BLaER1 (cell line): ENCODE measurements at regions not wholly inside any gene's neighbourhood (a gene's known extent, or its start where the extent isn't known, plus 50 kb on each side); places are given as distances from the start of the nearest gene placed in this dataset.

Source experiments
- H3K27ac ChIP-seq: shearing (Covaris generic); formaldehyde crosslinking; 2 replicates; pipeline ENCODE4 v1.8.1; 2022
- H3K27me3 ChIP-seq: shearing (Covaris generic); formaldehyde crosslinking; 2 replicates; pipeline ENCODE4 v1.8.1; 2022
- H3K36me3 ChIP-seq: shearing (Covaris generic); formaldehyde crosslinking; 2 replicates; pipeline ENCODE4 v1.8.1; 2022
- H3K4me1 ChIP-seq: shearing (Covaris generic); formaldehyde crosslinking; 2 replicates; pipeline ENCODE4 v1.8.1; 2022
- H3K4me2 ChIP-seq: shearing (Covaris generic); formaldehyde crosslinking; 2 replicates; pipeline ENCODE4 v1.8.1; 2022
- H3K4me3 ChIP-seq: shearing (Covaris generic); formaldehyde crosslinking; 2 replicates; pipeline ENCODE4 v1.8.1; 2022
- H3K9ac ChIP-seq: shearing (Covaris generic); formaldehyde crosslinking; 2 replicates; pipeline ENCODE4 v1.8.1; 2022
- H3K9me3 ChIP-seq: shearing (Covaris generic); formaldehyde crosslinking; 2 replicates; pipeline ENCODE4 v1.8.1; 2022
- H4K20me1 ChIP-seq: shearing (Covaris generic); formaldehyde crosslinking; 2 replicates; pipeline ENCODE4 v1.8.1; 2022
- Cebpa-rat ChIP-seq: shearing (Covaris generic); IDR thresholded peaks from 2 replicates; pipeline ENCODE4 v1.8.1; 2022

DNA sequence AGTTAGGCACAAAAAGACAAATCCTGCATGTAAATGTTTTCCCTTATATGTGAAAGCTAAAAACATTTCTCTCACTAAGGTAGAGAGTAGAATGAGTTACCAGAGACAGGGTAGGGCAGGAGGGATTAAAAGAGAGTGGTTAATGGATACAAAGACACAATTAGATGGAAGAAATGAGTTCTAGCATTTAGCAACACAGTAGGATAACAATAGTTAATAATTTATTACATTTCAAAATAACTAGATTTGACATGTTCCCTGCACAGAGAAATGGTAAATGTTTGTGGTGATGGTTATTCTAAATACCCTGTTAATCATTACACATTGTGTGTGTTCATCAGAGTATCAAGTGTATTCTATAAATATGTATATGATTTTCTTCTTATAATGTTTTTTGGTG is 1400.7 kb downstream of the OTOL1 start:
- Histone ChIP-seq H4K20me1 (no peaks in the 10 kb centered on the region), H3K9ac (no peak overlapping the region), H3K27ac (no peak overlapping the region), H3K4me2 (no peak overlapping the region), H3K4me3 (no peak overlapping the region), H3K9me3 (no peaks in the 10 kb centered on the region), H3K27me3 (no peaks in the 10 kb centered on the region), H3K36me3 (no peaks in the 10 kb centered on the region), H3K4me1 (no peaks in the 10 kb centered on the region)
- no peak for TF ChIP-seq Cebpa-rat

DNA sequence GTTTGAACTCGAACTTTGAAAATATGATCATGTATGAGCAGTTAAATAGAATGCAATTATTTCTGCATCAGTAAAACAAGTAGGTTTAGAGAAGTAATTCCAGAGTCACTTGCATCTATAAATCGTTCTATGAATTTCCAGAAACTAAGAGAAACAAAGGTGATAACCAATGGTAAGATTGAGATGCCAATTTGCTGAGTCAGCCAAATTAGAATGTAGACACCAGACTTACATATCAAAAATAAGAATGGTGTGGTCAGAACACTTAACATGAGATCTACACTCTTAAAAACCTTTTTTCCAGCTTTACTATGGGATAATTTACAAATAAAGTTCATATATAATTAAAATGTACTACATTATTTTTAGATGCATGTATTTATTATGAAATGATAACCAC is 1435.9 kb downstream of the OTOL1 start:
- Histone ChIP-seq H3K27ac (no peak overlapping the region), H3K36me3 (no peaks in the 10 kb centered on the region), H3K4me3 (no peak overlapping the region), H3K27me3 (no peaks in the 10 kb centered on the region), H4K20me1 (no peaks in the 10 kb centered on the region), H3K9ac (no peak overlapping the region), H3K9me3 (no peaks in the 10 kb centered on the region), H3K4me2 (no peak overlapping the region), H3K4me1 (no peaks in the 10 kb centered on the region)
- TF ChIP-seq Cebpa-rat, result no peak

DNA sequence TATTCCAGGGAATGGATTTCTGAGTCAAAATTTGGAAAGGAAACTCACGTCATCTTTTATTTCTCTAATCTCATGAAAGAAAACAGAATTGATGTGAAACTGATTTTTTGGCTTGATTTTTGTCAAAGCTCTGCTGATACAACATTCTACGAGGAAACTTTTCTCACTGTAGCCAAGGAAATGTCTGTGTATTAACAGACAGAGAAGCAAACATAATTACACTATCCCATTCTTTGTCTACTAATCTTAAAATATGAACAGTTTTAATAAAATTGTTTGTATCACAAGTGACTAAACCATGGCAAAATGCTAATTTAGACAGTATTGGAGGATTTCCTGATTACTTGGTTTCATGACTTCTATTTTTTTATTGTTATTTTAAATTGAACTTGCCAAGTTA is 1437.0 kb downstream of the OTOL1 start:
- Histone ChIP-seq H4K20me1 (no peaks in the 10 kb centered on the region), H3K27ac (no peak overlapping the region), H3K9me3 (no peaks in the 10 kb centered on the region), H3K4me2 (no peak overlapping the region), H3K27me3 (no peaks in the 10 kb centered on the region), H3K9ac (no peak overlapping the region), H3K36me3 (no peaks in the 10 kb centered on the region), H3K4me1 (no peaks in the 10 kb centered on the region), H3K4me3 (no peak overlapping the region)
- no peak for TF ChIP-seq Cebpa-rat

DNA sequence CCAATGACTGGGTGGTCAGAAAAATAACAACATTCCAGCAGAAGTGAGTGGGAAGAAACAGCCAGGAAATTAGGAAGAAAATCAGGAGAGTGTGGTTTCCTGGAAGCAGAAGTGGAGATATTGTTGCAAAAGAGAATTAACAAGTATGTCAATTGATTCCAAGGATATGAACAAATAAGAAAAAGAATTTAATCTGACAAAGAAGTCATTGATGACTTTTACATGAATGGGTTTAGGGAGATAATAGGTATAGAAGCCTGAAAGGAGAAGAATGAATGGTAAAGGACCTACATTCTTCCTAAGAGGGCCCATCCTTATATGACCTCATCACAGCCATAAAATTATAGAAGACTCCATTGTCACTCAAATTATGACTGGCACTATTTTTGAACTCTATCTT is 1440.1 kb downstream of the OTOL1 start:
- no peak for TF ChIP-seq Cebpa-rat
- Histone ChIP-seq H3K27ac (no peak overlapping the region), H3K4me1 (no peaks in the 10 kb centered on the region), H4K20me1 (no peaks in the 10 kb centered on the region), H3K4me2 (no peak overlapping the region), H3K36me3 (no peaks in the 10 kb centered on the region), H3K4me3 (no peak overlapping the region), H3K27me3 (no peaks in the 10 kb centered on the region), H3K9ac (no peak overlapping the region), H3K9me3 (no peaks in the 10 kb centered on the region)

DNA sequence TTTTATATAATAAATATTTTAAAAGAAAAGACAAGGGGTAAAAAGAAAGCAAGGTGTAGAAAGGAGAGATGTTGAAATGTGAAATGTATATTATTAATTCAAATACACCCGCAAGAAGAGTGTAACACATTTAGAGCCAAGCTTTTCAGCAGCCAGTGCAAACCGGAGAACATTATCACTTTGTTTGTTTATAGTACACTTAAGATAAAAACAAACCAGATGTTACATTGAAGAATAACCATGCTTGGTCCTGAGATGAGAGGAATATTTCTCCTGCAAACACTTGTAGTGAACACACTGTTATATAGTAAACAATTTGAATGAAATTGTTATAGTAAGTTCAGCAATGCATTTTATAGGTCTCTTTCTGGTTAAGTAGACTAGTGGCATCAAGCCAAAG is 1441.5 kb downstream of the OTOL1 start:
- no peak overlapping the region for H3K4me3 ChIP-seq
- no peaks in the 10 kb centered on the region for H3K4me1 ChIP-seq
- no peak for TF ChIP-seq Cebpa-rat
- H3K36me3 ChIP-seq, result no peaks in the 10 kb centered on the region
- no peak overlapping the region for H3K4me2 ChIP-seq
- no peaks in the 10 kb centered on the region for H3K9me3 ChIP-seq
- no peaks in the 10 kb centered on the region for H3K27me3 ChIP-seq
- H4K20me1 ChIP-seq, result no peaks in the 10 kb centered on the region
- H3K9ac ChIP-seq, result no peak overlapping the region
- H3K27ac ChIP-seq, result no peak overlapping the region

DNA sequence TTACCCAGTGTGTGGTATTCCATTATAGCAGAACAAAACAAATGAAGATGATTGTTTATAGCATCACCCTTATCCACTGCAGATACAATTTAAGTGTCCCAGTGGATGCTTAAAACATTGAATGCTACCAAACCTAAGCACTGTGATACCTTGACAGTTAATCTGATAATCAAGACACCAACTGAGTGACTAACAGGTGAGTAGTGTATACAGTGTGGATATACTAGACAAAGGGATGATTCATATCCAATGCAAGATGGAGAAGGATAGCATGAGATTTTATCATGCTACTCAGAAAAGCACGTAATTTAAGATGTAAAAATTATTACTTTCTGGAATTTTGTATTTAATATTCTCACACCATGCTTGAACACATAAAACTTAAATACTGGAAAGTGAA is 1449.0 kb downstream of the OTOL1 start:
- H3K4me2 ChIP-seq, result no peak overlapping the region
- no peak for TF ChIP-seq Cebpa-rat
- H3K27ac ChIP-seq, result no peak overlapping the region
- no peak overlapping the region for H3K4me3 ChIP-seq
- H3K9me3 ChIP-seq, result no peaks in the 10 kb centered on the region
- no peak overlapping the region for H3K9ac ChIP-seq
- H4K20me1 ChIP-seq, result no peaks in the 10 kb centered on the region
- H3K36me3 ChIP-seq, result no peaks in the 10 kb centered on the region
- no peaks in the 10 kb centered on the region for H3K27me3 ChIP-seq
- no peaks in the 10 kb centered on the region for H3K4me1 ChIP-seq

DNA sequence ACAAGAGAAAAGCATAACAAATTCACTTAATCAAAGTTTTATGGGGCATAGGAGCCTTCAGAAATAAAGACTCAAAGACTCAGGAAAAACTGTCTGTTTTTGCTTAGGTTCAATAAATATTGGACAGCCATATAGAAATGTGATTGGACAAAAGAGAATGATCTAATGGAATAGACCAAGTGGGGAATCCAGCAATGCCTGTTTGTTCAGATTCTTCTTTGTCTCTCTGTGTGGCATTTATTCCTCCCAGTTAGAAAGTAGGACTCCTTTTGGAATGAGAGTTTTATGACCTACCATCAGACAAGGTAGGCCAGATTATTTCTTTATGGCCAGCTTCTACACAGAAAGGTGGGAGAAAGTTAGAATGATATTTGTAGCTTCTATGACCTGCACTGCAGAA is 1460.1 kb downstream of the OTOL1 start:
- H3K36me3 ChIP-seq, result no peaks in the 10 kb centered on the region
- no peak overlapping the region for H3K4me2 ChIP-seq
- no peak for TF ChIP-seq Cebpa-rat
- H3K9ac ChIP-seq, result no peak overlapping the region
- H3K4me1 ChIP-seq, result no peaks in the 10 kb centered on the region
- no peak overlapping the region for H3K4me3 ChIP-seq
- H3K9me3 ChIP-seq, result no peaks in the 10 kb centered on the region
- H3K27me3 ChIP-seq, result no peaks in the 10 kb centered on the region
- H4K20me1 ChIP-seq, result no peaks in the 10 kb centered on the region
- no peak overlapping the region for H3K27ac ChIP-seq

DNA sequence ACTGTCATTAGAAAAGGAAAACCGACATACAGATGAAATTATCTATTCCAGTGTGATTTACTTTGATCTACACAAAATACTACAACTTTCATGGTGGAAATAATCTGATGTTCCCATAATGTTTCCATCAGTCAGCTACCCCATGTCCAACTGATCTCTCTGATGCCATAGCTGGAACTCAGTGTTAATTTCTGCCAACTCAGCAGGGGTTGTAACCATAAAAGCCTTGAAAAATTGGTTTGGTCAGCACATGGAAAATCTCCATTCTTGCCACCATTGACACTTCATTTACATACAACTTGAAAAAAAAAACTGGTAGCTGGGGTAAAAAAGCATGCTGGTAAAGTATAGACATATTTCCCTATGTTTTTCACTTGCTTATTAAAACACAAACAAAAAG is 1463.7 kb downstream of the OTOL1 start:
- Histone ChIP-seq H3K4me1 (no peaks in the 10 kb centered on the region), H3K4me3 (no peak overlapping the region), H3K4me2 (no peak overlapping the region), H4K20me1 (no peaks in the 10 kb centered on the region), H3K9ac (no peak overlapping the region), H3K9me3 (no peaks in the 10 kb centered on the region), H3K27ac (no peak overlapping the region), H3K27me3 (no peaks in the 10 kb centered on the region), H3K36me3 (no peaks in the 10 kb centered on the region)
- no peak for TF ChIP-seq Cebpa-rat

DNA sequence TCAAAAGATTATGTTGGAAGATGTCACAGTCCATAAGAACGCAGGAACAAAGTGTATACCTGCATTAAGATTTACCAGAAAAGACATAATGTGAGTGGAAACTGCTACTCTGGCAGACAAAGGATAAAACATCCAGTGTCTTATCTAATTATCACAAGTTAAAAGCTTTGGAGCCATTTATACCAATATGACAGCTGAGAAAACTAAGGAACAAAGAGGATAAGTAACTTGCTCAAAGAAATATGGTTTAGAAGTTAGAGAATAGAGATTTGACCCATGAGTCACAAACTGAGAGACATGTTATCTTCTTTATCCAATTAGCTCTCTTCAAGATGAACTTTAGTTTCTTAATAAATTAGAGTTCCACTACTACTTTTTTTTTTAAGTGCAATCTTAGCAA is 1473.7 kb downstream of the OTOL1 start:
- no peaks in the 10 kb centered on the region for H3K27me3 ChIP-seq
- no peaks in the 10 kb centered on the region for H3K4me1 ChIP-seq
- no peak overlapping the region for H3K27ac ChIP-seq
- no peaks in the 10 kb centered on the region for H3K9me3 ChIP-seq
- no peak overlapping the region for H3K9ac ChIP-seq
- no peak for TF ChIP-seq Cebpa-rat
- H3K36me3 ChIP-seq, result no peaks in the 10 kb centered on the region
- H3K4me2 ChIP-seq, result no peak overlapping the region
- no peak overlapping the region for H3K4me3 ChIP-seq
- no peaks in the 10 kb centered on the region for H4K20me1 ChIP-seq

DNA sequence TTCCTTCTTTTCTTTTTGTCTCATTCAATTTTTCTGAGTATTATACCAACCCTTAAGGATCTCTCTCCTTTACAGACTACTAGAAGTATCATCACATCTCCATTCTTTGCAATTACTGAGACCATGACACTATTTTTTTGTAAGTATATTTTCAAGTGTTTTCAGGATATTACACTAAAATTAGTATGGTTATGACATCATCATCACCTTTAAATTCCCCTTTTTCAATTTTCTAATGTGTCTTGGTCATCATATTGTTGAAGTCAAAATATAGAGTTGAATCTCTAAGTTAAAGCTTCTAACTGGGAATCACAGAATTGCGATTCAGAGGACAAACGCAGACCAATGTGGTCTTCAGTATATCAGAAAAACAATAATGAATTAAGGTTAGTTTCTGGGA is 1475.1 kb downstream of the OTOL1 start:
- Histone ChIP-seq H3K36me3 (no peaks in the 10 kb centered on the region), H4K20me1 (no peaks in the 10 kb centered on the region), H3K27ac (no peak overlapping the region), H3K4me2 (no peak overlapping the region), H3K9ac (no peak overlapping the region), H3K4me3 (no peak overlapping the region), H3K4me1 (no peaks in the 10 kb centered on the region), H3K9me3 (no peaks in the 10 kb centered on the region), H3K27me3 (no peaks in the 10 kb centered on the region)
- no peak for TF ChIP-seq Cebpa-rat

DNA sequence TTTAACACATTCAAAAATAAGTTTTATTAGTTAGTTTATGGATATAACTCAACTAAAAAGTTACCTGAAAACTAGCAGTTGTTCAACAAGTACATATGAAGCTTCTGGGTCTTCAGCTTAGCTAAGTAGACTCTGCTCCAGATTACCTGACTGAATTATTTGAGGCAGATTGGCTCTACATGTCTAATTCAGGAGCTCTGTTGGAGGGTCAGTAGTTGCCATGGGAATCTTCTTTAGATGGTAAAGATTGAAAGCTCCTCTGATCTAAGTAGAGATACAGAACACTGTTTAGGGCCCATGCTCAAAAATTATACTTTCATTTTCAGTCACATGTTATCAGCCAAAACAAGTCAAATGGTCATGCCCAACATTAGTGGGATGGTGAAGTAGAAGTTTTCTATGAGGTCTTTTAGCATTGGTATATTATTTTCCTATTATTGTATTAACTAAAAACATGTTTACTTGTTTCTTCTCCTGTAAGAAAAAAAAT is 1476.9 kb downstream of the OTOL1 start:
- Histone ChIP-seq H3K9me3 (no peaks in the 10 kb centered on the region), H3K4me2 (no peak overlapping the region), H3K27me3 (no peaks in the 10 kb centered on the region), H3K9ac (no peak overlapping the region), H3K4me1 (no peaks in the 10 kb centered on the region), H3K27ac (no peak overlapping the region), H4K20me1 (no peaks in the 10 kb centered on the region), H3K4me3 (no peak overlapping the region), H3K36me3 (no peaks in the 10 kb centered on the region)
- TF ChIP-seq Cebpa-rat, result no peak
